ENCODE measurements at regions not wholly inside any gene's neighbourhood (a gene's known extent, or its start where the extent isn't known, plus 50 kb on each side); places are given as distances from the start of the nearest gene placed in this dataset.

DNA sequence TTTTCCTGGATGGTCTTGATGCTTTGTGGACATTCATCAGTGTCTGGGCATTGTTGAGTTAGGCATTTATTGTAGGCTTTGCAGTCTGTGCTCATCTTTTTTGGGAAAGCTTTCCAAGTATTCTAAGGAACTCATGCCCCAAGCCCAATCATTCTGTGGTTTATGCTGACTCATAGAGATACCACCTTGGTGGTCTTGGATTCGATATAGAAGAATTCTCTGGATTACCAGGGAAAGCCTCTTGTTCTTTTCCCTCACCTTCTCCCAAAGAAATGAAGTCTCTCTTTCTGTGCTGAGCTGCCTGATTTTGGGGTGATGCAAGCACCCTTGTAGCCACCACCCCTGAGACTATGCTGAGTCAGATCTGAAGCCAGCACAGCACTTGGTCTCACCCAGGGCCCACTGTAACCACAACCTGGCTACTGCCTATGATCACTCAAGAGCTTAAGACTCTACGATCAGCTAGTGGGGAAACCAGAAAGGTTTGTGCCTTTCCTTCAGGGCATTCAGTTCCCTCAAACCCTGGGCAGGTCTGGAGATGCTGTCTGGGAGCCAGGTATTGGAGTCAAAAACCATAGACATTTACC, 422.6 kb downstream of the NUF2 start:
- FAIRE-seq: no peak
- Histone ChIP-seq H3K27me3 (no peaks in the 10 kb centered on the region), H3K9me3 (no peaks in the 10 kb centered on the region), H3K36me3 (no peaks in the 10 kb centered on the region), H3K4me1 (no peaks in the 10 kb centered on the region), H3K27ac (no peak overlapping the region), H3K4me3 (no peak overlapping the region)
- ATAC-seq: no peak
- TF ChIP-seq, protein P1, sequence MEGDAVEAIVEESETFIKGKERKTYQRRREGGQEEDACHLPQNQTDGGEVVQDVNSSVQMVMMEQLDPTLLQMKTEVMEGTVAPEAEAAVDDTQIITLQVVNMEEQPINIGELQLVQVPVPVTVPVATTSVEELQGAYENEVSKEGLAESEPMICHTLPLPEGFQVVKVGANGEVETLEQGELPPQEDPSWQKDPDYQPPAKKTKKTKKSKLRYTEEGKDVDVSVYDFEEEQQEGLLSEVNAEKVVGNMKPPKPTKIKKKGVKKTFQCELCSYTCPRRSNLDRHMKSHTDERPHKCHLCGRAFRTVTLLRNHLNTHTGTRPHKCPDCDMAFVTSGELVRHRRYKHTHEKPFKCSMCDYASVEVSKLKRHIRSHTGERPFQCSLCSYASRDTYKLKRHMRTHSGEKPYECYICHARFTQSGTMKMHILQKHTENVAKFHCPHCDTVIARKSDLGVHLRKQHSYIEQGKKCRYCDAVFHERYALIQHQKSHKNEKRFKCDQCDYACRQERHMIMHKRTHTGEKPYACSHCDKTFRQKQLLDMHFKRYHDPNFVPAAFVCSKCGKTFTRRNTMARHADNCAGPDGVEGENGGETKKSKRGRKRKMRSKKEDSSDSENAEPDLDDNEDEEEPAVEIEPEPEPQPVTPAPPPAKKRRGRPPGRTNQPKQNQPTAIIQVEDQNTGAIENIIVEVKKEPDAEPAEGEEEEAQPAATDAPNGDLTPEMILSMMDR (IDR thresholded peaks at IDR 0.05): no peak
- 70 to 81% methylated on average over 2 of the region's 2 CpGs for WGBS, 2 donors
- DNase-seq: no peak
- intact Hi-C loops (cut with DNase I): no loop called here

DNA sequence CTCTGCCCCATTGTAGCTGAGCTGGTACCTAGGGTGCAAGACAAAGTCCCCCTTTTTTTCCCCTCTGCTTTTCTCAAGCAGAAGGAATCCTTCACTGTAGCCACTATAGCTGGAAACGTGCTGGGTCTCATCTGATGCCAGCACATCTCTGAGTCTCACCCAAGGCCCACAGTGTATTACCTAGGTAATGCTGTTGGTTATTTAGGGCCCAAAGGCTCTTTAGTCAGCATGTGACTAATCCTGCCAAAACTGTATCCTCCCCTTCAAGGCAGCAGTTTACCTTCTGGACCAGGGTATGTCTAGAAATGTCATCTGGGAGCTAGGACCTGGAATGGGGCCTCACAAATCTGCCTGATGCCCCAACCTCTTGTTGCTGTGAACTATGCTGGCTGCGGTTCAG, 423.4 kb downstream of the NUF2 start:
- no peak for DNase-seq
- Histone ChIP-seq H3K27ac (no peak overlapping the region), H3K9me3 (no peaks in the 10 kb centered on the region), H3K36me3 (no peaks in the 10 kb centered on the region), H3K27me3 (no peaks in the 10 kb centered on the region), H3K4me3 (no peak overlapping the region), H3K4me1 (no peaks in the 10 kb centered on the region)
- TF ChIP-seq, protein P1 (IDR thresholded peaks at IDR 0.05): no peak
- ATAC-seq: no peak
- 25 to 40% methylated on average over 2 of the region's 2 CpGs for WGBS, 2 donors
- FAIRE-seq: no peak
- intact Hi-C loops (cut with DNase I): no loop called here

DNA sequence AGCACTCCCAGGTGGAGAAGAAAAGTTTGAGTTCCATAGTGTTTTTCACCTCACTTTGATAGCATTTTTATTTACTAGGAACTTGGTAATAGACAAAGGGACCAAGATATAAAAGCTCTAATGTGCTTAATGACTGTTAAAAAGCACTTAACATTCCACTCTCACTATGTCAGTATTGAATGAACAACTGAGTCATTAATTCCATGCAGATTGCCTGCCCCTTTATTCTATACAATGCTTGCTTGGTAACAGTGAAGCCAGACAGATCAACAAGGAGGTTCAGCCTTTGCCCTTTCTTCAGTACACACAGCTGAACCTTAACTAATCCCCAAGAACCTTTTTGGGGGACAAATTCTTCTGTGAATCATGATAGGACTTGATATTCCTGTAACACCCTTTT, 425.5 kb downstream of the NUF2 start:
- H3K36me3 ChIP-seq: no peaks in the 10 kb centered on the region
- no peaks in the 10 kb centered on the region for H3K27me3 ChIP-seq
- no peaks in the 10 kb centered on the region for H3K9me3 ChIP-seq
- ATAC-seq: no peak
- no peak overlapping the region for H3K27ac ChIP-seq
- intact Hi-C loops (cut with DNase I): no loop called here
- H3K4me3 ChIP-seq: no peak overlapping the region
- TF ChIP-seq, protein P1 (IDR thresholded peaks at IDR 0.05): no peak
- H3K4me1 ChIP-seq: no peaks in the 10 kb centered on the region
- DNase-seq: no peak
- FAIRE-seq: no peak

DNA sequence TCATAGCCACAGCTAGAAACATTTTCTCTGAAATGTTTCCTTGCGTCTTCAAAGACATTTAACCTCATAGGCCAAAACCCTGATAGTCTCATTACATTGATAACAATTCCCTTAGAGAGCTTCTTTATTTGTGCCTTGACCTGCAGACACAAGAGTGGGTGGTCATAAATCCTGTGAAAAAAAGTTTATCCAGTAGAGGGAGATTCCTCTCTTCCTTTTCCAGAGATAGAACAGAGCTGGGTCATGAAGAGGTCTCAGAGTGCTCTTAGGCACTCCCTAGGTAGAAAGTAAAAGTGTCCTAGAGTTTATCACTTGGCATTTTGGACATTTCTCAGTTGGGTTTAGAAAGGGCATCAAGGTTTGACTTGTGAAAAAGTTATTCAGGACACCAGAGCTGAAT, 426.1 kb downstream of the NUF2 start:
- 0 to 60% methylated on average over 1 of the region's 1 CpG for WGBS, 2 donors
- TF ChIP-seq, protein P1 (IDR thresholded peaks at IDR 0.05): no peak
- no peaks in the 10 kb centered on the region for H3K4me1 ChIP-seq
- FAIRE-seq (no peak), ATAC-seq (no peak), DNase-seq (no peak)
- no peaks in the 10 kb centered on the region for H3K27me3 ChIP-seq
- no peaks in the 10 kb centered on the region for H3K36me3 ChIP-seq
- intact Hi-C loops (cut with DNase I): no loop called here
- no peaks in the 10 kb centered on the region for H3K9me3 ChIP-seq
- H3K27ac ChIP-seq: no peak overlapping the region
- H3K4me3 ChIP-seq: no peak overlapping the region

DNA sequence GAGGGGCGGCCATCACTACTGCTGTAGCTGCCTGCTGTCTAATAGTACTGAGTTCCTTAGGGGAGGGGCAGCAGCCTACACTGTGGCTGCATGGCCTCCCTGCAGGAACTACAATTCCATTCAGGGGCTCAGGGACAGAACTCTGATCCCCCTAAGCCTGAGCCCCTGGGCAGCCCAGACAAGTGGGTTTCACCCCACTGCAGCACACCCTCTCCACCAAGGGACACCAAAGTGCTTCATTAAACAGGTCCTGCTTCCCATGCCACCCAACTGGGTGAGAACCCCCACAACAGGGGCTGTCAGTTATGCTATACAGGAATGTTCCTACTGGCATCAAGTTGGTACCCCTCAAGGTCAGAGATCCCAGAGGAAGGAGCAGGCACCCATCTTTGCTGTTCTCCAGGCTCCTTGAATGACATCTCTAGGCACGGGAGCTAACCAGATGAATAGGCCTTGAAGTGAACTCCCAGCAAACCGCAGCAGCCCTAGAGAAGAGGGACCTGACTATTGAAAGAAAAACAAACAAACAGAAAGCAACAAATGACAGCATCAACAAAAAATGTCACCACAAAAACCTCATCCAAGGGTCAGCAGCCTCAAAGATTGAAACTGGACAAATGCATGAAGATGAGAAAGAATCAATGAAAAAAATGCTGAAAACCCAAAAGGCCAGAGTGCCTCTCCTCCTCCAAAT, 437.4 kb downstream of the NUF2 start:
- no peaks in the 10 kb centered on the region for H3K9me3 ChIP-seq
- TF ChIP-seq, protein P1 (IDR thresholded peaks at IDR 0.05): no peak
- ATAC-seq (no peak), DNase-seq (no peak), FAIRE-seq (no peak)
- 69 to 79% methylated on average over 3 of the region's 3 CpGs for WGBS, 2 donors
- H3K4me3 ChIP-seq: no peak overlapping the region
- H3K27me3 ChIP-seq: no peaks in the 10 kb centered on the region
- no peaks in the 10 kb centered on the region for H3K36me3 ChIP-seq
- intact Hi-C loops (cut with DNase I): no loop called here
- H3K27ac ChIP-seq: no peak overlapping the region
- H3K4me1 ChIP-seq: no peaks in the 10 kb centered on the region
